ENCODE measurements at regions not wholly inside any gene's neighbourhood (a gene's known extent, or its start where the extent isn't known, plus 50 kb on each side); places are given as distances from the start of the nearest gene placed in this dataset.

DNA sequence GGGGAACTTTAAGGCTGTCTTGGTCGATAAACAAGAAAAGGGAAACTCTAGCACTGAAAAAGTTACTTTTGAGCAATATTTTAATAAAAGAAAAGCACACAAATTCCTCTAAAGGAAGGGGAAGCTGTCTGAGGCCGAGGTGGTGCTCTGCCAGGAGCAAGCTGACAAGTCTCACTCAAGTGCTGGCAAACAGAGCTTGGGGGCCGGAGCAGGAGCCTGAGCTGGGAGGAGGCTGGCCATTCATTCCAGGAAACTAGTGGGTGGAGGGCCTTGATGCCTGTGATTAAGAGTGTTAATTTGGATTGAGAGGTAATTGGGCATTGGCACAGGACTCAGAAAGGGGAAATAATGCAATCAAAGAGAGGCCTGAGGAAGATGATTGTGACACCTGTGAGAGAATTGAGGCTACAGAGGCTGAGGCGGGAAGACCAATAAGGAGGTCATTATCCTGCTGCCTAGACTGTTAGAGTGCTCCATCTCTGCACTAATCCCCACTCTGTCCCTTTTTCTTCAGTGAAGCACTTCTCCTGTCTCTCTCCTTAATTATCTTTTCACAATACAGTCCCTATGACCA lies 154.9 kb upstream of the COL1A2 start:
- peak; percentile 57 for DNase-seq

DNA sequence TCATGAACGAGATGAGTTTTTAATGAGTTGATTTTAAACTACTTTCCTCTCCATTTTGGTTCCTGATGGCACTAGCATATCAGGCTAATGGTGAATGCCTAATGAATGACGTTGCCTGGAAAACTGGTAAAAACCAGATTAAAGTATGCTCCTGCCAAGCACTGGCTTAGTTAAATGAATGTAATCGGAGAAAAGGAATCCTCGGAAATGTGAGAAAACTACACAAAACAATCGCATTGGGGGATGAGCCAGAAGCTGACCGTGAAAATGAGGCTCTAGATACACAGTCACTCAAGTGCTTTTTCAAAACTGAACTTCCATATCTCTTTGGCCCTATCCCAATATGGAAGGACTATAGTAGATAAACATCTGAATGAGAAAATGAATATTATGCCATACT lies 153.8 kb upstream of the COL1A2 start:
- DNase-seq, result no peak

DNA sequence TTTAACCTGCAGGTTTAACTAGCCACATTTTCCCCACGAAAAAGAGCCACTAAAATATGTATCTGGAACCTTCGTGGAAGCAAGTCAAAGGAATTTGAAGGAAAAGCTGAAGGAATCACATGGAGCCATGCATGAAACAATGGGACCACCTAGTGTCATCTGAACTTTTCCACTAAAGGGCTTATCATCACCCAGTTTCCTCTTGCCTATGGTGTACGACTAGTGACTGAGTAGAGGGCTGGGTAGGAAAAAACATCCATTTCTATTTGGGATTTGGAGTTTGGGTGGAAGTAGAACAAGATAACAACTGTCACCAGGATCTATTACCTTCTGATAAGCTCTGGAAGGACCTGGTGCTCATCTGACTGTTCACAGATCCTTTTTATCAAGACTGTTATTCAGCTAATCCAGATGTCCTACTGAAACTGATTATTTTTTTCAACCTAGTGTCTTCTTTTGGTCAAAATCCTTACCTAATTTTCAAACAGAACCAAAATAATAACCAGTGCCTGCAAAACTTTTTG lies 153.2 kb upstream of the COL1A2 start:
- no peak for DNase-seq

DNA sequence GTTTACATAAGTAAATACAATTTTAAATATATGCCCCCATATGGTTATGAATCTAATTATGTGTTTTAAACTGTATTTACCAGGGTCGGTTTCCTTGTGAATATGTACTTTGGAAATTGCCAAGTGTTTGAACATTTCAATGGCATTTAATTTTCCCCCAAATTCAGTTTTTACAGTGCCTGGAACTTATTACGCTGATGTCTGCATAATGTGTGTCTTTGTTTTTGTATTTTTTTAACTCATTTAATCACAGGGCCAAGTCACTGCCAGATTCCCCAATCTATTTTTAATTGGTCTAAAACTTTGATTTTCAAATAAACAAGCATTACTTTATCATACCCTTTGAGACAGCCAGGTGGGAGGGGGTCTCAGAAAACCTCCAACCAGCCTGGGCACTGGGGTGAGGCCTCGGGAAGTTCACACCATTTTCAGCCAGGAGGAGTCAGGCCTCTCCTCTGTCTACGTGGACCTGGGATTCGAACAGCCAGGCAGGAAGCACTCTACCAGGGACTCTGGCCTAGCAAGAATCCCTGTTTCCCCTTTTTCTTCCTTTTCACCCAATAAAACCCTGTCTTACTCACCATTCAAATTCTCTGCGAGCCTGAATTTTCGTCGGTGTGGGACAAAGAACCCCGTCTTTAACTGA lies 151.5 kb upstream of the COL1A2 start:
- DNase-seq, result no peak

DNA sequence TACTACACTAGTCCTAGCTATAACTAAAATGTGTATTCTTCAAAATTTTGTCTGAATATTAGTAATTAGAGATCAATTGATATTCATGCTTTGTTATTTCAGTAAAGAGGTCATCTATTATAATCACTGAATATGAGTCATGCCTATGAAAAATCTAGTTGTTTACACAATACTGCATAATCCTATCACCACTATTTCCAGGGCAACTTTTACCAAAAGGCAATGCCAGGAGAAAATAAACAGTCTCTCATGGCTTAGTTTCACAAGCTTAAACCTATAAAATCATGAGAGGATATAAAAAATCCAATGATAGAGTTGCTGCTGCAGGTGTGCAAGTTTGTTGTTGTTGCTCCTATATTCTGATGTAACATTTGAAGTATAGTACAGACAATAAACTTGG lies 149.9 kb upstream of the COL1A2 start:
- DNase-seq, result no peak

DNA sequence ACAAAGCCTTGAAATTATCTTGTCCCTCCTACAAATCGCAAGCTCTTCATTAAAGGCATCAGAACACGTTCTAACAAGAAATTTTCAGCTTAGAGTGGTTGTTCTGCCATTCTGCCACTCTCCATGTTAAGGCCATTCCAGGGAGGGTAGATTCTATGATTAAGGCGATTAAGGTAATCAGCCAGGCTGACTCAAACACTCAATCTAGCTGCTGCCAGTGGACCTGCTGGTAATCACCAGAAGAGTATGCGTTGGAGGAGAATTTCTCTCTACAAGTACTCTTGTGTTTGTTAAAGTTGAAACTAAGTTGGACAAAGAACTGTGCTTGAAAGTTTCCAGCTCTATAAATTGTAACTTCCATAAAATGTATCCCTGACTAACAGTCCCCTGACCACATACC lies 149.2 kb upstream of the COL1A2 start:
- no peak for DNase-seq

DNA sequence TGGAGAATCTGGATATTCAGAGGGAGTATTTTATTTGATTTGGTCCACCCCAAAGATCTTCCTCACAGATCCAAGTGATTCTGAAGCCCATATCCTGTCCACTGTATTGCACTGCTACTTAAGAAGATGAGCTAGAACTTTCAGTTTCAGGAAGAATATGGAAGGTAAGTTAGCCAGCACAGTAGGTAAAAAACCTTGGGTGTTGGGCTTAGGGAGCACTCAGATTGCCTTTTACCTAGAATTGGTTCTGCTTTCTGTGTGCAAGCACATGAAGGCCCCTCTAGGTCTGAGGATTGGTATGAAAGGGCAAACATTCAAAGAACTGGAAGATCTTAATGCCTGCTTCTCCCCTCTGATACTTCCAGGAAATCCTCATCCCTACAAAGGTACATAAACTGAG lies 146.7 kb upstream of the COL1A2 start:
- no peak for DNase-seq

DNA sequence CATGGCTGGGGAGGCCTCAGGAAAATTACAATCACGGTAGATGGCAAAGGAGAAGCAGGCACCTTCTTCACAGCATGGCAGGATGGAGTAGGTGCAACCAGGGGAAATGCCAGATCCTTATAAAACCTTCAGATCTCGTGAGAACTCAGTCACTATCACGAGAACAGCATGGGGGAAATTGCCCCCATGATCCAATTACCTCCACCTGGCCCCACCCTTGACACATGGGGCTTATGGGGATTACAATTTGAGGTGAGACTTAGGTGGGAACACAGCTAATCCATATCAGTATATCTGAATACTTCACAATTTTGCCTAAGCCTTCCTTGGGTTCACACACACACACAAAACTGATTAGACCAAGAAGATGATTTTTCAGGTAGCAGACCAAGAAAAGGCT lies 145.1 kb upstream of the COL1A2 start:
- no peak for DNase-seq

DNA sequence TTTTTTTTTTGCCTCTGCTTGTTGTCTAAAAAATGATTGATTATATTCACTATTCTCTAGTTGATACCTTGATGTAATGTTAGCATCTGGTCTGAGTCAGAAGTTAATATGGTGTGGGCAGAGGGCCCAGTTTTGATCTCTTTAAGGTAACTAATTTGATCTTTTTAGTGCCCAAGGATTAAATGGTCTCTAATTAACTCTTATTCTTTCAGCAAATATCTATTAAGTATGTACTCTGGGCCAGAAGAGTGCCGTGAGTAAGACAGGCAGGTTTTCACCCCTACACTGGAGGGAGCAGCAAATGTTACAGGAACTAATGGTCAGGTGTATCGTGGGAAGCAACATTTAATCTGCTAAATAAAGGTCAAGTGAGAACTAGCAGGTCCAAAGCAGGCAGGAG lies 144.6 kb upstream of the COL1A2 start:
- no peak for DNase-seq

DNA sequence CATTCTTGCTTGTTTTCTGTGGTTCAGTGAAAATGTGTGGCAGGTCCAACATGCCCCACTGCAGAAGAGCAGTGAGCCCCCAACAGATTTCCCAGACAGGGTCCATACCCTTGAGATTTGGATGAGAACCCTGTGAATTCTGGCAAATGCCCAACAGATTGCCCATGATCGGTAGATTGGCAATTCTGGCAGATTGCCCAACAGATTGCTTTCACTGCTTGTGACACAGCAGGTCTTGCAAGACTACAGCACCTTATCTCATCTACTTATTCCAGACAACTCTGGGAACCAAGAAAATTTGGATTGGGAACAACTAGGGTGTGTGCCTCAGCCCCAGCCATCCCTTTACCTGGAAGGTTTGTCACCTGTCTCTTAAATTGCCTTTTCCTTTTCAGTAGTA lies 143.7 kb upstream of the COL1A2 start:
- DNase-seq, result no peak

DNA sequence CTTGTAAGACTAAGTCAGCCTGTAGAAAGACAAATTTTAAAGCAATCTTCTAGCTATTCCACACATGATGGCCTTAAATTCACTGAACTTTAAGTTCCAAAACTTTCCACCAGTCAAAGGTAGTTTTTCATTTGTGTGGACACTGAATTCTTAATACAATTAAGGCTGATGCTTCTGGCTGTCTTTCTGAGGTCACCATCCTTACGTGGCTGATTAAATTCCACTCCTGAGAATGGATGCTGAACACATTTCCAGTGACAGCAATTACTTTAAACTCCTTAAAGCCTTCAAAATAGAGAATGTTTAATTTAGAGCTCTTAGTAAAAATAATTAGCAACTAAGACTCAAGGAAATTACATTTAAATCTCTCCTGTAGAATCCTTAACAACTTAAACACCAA lies 142.6 kb upstream of the COL1A2 start:
- DNase-seq, result no peak

DNA sequence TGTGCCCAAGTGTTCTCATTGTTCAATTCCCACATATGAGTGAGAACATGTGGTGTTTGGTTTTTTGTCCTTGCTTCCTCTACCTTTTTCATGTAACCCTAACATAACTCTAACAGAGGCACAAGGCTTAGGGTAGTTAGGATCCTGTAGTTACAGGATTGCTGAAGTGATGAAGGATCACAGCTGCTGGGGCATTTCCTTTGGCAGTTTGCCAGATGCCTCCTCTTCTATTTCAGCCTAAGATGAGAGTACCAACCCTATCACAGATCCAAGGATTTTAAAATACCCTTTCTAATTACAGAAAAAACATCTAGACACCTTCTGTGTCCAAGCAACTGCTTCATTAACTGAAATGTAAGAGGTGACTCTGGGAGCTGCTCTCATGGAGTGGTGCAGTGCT lies 141.7 kb upstream of the COL1A2 start:
- no peak for DNase-seq

DNA sequence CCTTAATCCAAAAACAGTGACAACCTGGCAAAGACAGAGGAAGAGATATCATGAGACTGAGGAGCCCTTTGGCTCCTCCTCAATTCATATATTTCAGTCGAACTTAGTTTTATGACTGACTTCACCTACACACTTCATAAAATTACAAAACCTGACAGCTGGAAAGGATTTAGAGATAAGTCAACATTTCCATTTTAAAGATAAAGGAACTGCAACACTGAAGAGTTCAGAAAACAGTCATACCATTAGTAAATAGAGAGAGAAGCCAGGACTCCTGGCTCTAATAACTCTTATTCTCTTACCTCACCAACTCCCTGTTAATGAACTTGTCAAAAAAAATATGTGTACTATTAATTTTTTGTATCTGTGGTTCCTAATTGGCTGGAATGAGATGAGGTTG lies 141.0 kb upstream of the COL1A2 start:
- DNase-seq, result no peak

DNA sequence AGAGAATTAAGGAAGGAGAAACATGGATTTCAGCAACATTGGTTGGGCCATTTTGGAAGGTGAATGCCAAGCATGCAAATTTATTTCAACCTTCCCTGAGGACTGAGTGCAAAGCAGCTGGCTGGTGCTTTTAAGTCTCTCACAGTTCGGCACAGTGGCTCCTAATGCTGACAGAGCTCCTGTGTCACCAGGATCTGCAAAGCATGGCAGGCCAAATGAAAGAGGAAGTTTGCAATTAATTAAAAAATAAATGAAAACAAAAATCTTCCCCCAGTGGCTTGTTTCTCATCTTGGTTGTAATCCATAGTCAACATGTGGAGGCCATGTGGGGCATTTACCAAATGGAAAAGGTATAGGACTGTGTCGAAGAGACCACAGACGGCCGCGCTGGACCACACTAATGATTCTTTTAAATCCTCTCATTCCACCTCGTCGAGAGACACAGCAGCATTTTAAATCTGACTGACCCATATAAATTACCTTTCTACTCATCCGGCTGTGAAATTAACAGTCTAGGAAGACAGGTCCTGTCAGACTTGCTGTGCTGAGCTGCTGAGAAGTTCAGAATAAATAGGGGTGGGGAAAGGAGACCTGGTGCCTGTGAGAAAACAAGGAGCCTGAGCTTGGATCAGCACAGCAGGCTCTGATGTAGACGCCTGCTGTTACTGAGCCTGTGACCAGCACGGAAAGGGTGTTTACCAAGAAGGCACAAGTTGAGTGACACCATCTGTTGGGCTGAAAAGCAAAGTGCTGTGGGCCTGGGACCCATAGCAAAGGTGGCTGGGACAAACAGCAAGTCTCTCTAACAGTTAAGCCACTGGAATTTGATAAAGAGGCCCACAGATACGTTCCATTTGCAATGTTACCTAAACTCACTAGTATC lies 136.0 kb upstream of the COL1A2 start:
- DNase-seq, result peak; percentile 65

DNA sequence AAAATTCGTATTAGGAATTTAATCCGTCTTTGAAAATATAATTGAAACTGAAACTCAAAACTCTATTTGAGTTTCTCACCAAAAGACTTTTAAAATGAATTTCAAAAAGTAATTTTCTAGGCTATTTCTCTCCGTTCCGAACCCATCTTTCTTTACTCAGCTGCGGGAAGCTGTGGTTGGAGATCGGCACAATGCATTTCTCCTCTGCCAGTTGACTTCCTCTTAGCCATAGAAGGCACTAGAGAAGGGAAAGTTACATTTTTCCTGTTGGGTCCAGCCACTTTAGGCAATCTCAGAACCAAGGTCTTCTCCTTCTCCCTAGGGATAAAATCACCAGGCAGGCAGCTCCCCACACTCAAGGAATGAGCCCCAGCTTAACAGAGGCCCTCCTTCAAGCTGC lies 133.6 kb upstream of the COL1A2 start:
- DNase-seq, result no peak

DNA sequence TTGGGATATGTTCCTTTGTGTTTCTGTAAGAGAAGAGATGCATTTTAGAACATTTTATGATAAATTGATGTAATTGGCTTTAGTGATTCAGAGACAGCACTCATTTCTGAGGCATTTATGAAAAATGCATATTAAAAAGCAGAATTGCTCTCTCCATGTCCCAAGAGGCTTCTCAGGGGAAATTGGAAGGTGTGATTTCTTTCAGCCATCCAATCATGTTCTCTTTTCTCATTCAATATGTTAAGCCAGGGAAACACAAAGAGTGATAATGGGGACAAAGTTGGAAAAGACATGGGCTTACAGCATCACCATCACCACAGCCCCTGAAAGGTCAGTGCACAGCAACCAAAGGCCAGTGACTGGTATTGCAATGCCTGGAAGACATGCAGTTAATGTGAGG lies 129.9 kb upstream of the COL1A2 start:
- DNase-seq, result no peak

DNA sequence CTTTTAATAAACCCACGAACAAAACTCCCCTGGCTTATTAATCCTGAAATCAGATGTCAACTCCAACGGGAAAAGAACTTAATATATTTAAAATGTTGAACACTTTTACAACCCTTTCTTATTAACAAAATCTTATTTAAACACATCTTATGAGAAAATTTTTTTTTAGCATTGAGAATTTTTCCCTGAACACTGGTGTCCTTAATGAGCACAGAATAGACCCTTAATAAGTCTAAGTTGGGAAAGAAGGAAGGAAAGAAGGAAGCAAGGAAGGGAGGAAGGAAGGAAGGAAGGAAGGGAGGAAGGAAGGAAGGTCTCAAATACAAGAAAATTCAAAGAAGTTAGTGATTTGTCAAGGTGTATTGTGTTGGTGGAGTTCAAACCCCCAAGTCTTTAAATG lies 129.2 kb upstream of the COL1A2 start:
- no peak for DNase-seq

DNA sequence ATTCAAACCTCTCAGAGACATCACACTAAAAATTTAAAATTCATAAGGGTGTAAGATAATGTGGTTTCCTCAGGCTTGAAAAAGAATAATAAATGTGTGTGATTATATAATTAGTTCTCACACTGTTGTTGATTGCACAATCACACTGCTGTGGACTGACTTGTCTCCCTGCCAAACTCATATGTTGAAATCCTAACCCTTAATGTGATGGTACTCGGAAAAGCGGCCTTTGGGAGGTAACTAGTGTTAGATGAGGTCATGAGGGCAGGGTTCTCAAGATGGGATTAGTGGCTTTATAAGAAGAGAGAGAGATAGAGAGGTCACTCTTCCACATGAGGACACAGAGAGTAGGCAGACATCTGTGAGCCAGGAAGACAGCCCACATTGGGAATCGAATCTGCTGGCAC lies 128.5 kb upstream of the COL1A2 start:
- no peak for DNase-seq

DNA sequence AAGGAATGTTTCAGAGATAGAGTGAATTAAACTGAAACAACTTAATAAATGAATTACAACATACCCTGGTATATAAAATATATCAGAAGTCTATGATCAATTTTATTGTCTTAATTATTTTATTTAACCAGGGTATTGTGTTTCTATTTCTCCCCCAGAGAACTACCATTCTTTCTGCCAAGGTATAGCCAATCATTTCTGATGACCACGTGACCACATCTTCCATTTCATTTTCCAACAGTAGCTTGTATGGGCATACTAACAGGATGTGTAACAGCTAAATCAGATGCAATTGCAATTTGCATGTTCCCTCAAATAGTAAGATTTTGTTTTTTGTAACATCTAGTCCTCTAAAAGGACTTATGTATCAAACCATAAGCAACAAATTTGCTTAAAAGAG lies 123.9 kb upstream of the COL1A2 start:
- DNase-seq, result no peak

DNA sequence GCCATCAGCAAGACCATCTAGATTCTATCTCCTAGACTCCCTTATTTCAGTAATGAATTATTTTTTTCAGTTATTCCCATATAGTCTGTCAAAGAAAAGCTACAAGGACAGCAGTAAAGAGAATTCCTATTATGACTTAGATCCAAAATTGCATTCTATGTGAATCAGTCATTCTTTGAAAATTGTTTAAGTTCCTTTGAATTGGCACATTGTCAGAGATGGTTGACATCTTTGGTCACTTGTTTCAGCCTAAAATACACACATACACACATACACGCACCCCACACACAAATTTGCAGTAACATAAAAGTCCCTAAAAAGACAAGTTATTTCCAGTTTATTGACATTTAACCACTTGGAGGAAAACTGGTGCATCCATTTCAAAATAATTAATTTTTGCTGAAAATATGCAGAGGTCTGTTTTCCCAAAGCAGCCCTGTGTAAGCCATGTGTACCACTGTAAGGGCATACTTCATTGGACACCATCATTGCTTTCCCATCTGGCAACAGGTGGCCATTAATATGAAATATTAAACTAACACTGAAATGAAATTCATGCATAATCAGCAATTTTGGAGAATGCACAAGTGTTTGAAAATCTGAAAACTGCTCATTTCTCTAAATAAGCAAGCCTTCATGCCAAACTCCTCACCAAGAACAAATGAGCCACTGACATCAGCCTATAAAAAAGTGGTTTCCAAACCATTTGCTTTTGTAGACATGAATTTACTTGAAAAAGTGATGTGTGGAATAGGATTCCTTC lies 121.7 kb upstream of the COL1A2 start:
- no peak for DNase-seq

DNA sequence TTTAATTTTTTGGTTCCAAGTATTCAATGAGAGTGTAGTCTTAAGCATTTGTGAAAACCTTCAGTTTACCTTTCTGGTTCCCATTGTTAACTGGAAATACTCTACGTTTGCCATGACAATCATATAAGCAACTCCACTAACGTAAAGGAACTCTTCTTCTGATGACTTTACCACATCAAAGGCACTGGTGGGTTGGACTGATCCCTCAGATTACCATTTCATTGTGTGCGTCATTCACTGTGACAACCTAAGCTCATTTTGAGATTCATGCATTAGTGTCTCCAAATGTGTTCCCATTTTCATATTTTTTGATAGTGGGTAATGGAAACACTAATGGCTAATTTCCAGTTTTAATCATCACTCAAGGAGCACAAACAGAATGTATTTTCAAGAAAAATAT lies 119.9 kb upstream of the COL1A2 start:
- no peak for DNase-seq

DNA sequence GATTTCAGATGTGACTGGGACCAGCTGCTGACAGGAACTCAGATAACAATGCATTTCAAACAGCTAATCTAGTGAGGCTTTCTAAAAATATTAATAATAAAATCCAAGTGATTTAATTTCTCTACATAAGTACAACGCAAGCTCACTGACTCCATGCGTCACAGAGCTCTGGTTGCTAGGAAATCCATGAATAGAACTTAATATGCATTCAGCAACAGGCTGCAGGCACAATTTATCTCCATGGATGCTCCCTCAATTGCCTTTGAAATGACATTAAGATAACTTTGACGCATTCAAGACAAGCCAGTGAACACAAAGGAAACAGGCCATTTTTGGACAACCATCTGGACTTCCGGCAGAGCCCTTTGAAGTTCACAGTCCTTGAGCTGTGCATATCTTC lies 118.7 kb upstream of the COL1A2 start:
- DNase-seq, result peak; percentile 54

DNA sequence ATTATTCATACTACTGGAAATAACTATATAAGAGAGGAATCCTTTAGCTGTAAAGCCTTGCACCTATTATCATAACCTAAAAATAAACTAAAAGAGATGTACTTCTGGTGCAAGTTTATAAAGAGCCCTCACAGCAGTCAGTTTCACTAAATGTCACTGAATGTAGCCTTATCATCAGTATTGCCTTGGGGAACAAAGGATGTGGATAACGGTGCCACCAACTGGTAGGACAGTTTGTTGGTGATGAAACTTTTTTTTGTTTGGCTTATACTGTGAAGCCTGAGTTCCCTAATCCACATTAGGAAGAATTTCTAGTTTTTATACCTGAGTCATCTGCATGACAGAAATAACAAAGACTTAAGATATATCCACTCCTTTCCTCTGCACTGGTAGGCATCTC lies 117.9 kb upstream of the COL1A2 start:
- DNase-seq, result no peak
